HepG2 (cell line): ENCODE measurements at regions not wholly inside any gene's neighbourhood (a gene's known extent, or its start where the extent isn't known, plus 50 kb on each side); places are given as distances from the start of the nearest gene placed in this dataset.

Source experiments
- ATAC-seq: fragments of 200-7000 bp; cut with Tn5 transposase; 3 replicates; pipeline ENCODE4 v1.9.1; 2020; ENCODE audit warnings: mild to moderate bottlenecking, moderate library complexity
- BruUV-seq: library from RNA; stranded (reverse); fragments of 400-500 nt; replicated peaks from 2 replicates; lab custom pipeline; 2021; lab: Mats Ljungman, UMichigan
- CTCF ChIA-PET: fragments of 300-600 bp; formaldehyde crosslinking; extraction: SDS; loops from one replicate; lab custom pipeline; 2021; ENCODE audit warnings: low total read pairs, inconsistent platforms, low intra/inter-chr PET ratio; lab: Yijun Ruan, JAX
- POLR2A ChIA-PET: fragments of 350-600 bp; sonication (Branson Sonifier 250); formaldehyde crosslinking; loops from one replicate; lab custom pipeline; 2020; ENCODE audit warnings: antibody characterized with exemption, inconsistent platforms; lab: Yijun Ruan, JAX
- DNase-seq: peaks from one replicate; pipeline ENCODE4 v3.0.0-alpha.2; 2015; ENCODE audit warnings: low spot score
- FAIRE-seq: peaks from 3 replicates; lab custom pipeline; 2011; peaks lifted over from hg19 to GRCh38; lab: Jason Lieb, UNC
- H2AFZ ChIP-seq: one replicate; pipeline ENCODE4 v1.6.1; 2011; ENCODE audit warnings: low read length, inconsistent platforms
- H3K27ac ChIP-seq: fragments of 300-600 bp; 3 replicates; pipeline ENCODE4 v1.8.0; 2011; ENCODE audit warnings: mixed run types, mild to moderate bottlenecking, mixed read lengths, low read length, inconsistent platforms; ENCODE audit not compliant: insufficient read depth; ENCODE audit errors: extremely low read length
- H3K27me3 ChIP-seq, 2 experiments: fragments of 200-600 bp in 1 of 2; 2 replicates in 1 of 2; 3 replicates in 1 of 2; pipeline versions ENCODE4 v1.6.0 to v1.8.0; 2011; ENCODE audit warnings: low read length in 2 of 2, mild to moderate bottlenecking in 2 of 2, moderate library complexity in 2 of 2, inconsistent platforms in 1 of 2; ENCODE audit not compliant: insufficient read depth in 2 of 2, control insufficient read depth in 1 of 2
- H3K36me3 ChIP-seq, 2 experiments: fragments of 200-600 bp in 1 of 2; replicated peaks in 1 of 2; 2 replicates in 1 of 2; 3 replicates in 1 of 2; pipeline versions ENCODE4 v1.5.1 to v1.8.0; 2011; ENCODE audit warnings: low read length in 2 of 2, inconsistent platforms in 1 of 2; ENCODE audit not compliant: insufficient read depth in 2 of 2, control insufficient read depth in 1 of 2
- H3K4me1 ChIP-seq: 2 replicates; pipeline ENCODE4 v1.5.1; 2012; ENCODE audit warnings: low read length, inconsistent platforms; ENCODE audit not compliant: insufficient read depth
- H3K4me2 ChIP-seq: 2 replicates; pipeline ENCODE4 v1.6.0; 2011; ENCODE audit warnings: low read depth, low read length, inconsistent platforms
- H3K4me3 ChIP-seq, 3 experiments: fragments of 200-600 bp in 1 of 3; sonication (generic), shearing (Covaris generic) in 1 of 3; replicated peaks in 1 of 3; 2 replicates each; pipeline ENCODE4 v1.5.1; 2011 to 2016; ENCODE audit warnings: low read length in 3 of 3, inconsistent platforms in 2 of 3, low read depth in 2 of 3, mild to moderate bottlenecking in 2 of 3, control low read depth in 1 of 3, mixed read lengths in 1 of 3; ENCODE audit not compliant: insufficient read depth in 1 of 3
- H3K79me2 ChIP-seq: one replicate; pipeline ENCODE4 v1.6.1; 2011; ENCODE audit warnings: low read length, inconsistent platforms; ENCODE audit not compliant: insufficient read depth
- H3K9ac ChIP-seq: 2 replicates; pipeline ENCODE4 v1.6.0; 2011; ENCODE audit warnings: mild to moderate bottlenecking, low read depth, low read length, inconsistent platforms; ENCODE audit not compliant: insufficient read depth
- H3K9me3 ChIP-seq: 2 replicates; pipeline ENCODE4 v1.5.1; 2012; ENCODE audit warnings: mild to moderate bottlenecking, low read length
- H4K20me1 ChIP-seq: 2 replicates; pipeline ENCODE4 v1.6.0; 2011; ENCODE audit warnings: inconsistent platforms, mild to moderate bottlenecking, low read length, moderate library complexity; ENCODE audit not compliant: insufficient read depth
- MAFK ChIP-seq, 2 experiments: IDR thresholded peaks in 1 of 2; conservative IDR thresholded peaks in 1 of 2; 2 replicates each; pipeline ENCODE4 v1.6.1; 2011; ENCODE audit warnings: improper control_type of control experiment in 2 of 2, low read length in 2 of 2
- NFRKB ChIP-seq: fragments of 450-650 bp; IDR thresholded peaks from 2 replicates; pipeline ENCODE4 v1.6.1; 2017
- PRMT3 ChIP-seq: sonication (generic); formaldehyde crosslinking; IDR thresholded peaks from 2 replicates; pipeline ENCODE4 v1.8.1; 2022; ENCODE audit warnings: low read depth, mild to moderate bottlenecking, moderate library complexity, missing genetic modification reagents, borderline replicate concordance
- SKI ChIP-seq: fragments of 450-650 bp; IDR thresholded peaks from one replicate; pipeline ENCODE4 v1.6.1; 2018; ENCODE audit warnings: mild to moderate bottlenecking; ENCODE audit not compliant: partially characterized antibody
- ZNF205 ChIP-seq: IDR thresholded peaks from 2 replicates; pipeline ENCODE4 v1.6.1; 2018; ENCODE audit warnings: missing biosample characterization, missing genetic modification reagents
- ZNF24 ChIP-seq: fragments of 450-650 bp; IDR thresholded peaks from 2 replicates; pipeline ENCODE4 v1.6.1; 2017; ENCODE audit warnings: antibody characterized with exemption, mild to moderate bottlenecking
- ZNF276 ChIP-seq: sonication (generic); formaldehyde crosslinking; IDR thresholded peaks from 2 replicates; pipeline ENCODE4 v1.4.0; 2020; ENCODE audit warnings: mild to moderate bottlenecking, low read depth, missing genetic modification reagents
- in situ Hi-C: cut with HindIII; loops from 2 replicates; pipeline ENCODE4 v1.10.0; 2017; ENCODE audit warnings: low pct_unique_long_range_greater_than_20kb; ENCODE audit not compliant: extremely low pct_ligation_motif_present
- intact Hi-C: fragments of 100-400 bp; cut with micrococcal nuclease; formaldehyde crosslinking; loops from one replicate; pipeline ENCODE4 v1.10.0; 2022; ENCODE audit not compliant: unreplicated experiment

GRCh38 chr1:214216779-214217178, 64.2 kb upstream of the SMYD2 start:
- ATAC-seq (peak; percentile 25; the same call in 1 of the 3 replicates), FAIRE-seq (no peak), DNase-seq (peak; percentile 16)
- H3K4me1 ChIP-seq = peaks cover 29% of the 10 kb centered on the region
- no peaks in the 10 kb centered on the region for H3K9me3 ChIP-seq
- no peak overlapping the region for H3K9ac ChIP-seq
- TF ChIP-seq PRMT3 (CRISPR knock-in tag) = no peak
- TF ChIP-seq ZNF205 = peak; percentile 86; the same call in 1 of the 2 replicates
- TF ChIP-seq SKI = peak; percentile 35
- no peak for TF ChIP-seq NFRKB
- TF ChIP-seq MAFK (conservative IDR thresholded peaks at IDR 0.05 in 1 of 2, IDR thresholded peaks at IDR 0.05 in 1 of 2; ENCODE audit: low read length in 2 of 2) = 0 out of 4 replicates have a peak, but pooled peaks of 1 of the 2 experiments have one; percentile 6
- TF ChIP-seq ZNF24 = peak; percentile 67; the same call in 1 of the 2 replicates
- no peak for TF ChIP-seq ZNF276 (CRISPR knock-in tag)
- BruUV-seq = no TSS peak
- H3K27ac ChIP-seq = no peak overlapping the region
- H3K79me2 ChIP-seq = no peaks in the 10 kb centered on the region
- no peaks in the 10 kb centered on the region for H4K20me1 ChIP-seq
- intact Hi-C loops (loop anchor here (10.0 kb wide), 1 partner anchor 368 kb away; no protein-coding TSS in a partner anchor), in situ Hi-C loops (loop anchor here (5.0 to 10.0 kb wide), 2 partner anchors 116 to 368 kb away; no protein-coding TSS in a partner anchor)
- ChIA-PET CTCF (no interaction called here), POLR2A (no interaction called here)
- H3K4me3 ChIP-seq = no peak overlapping the region
- H3K27me3 ChIP-seq = 0 out of 5 replicates have a peak, but pooled peaks cover 0 to 4% of the 10 kb centered on the region in 2 experiments
- H3K36me3 ChIP-seq = no peaks in the 10 kb centered on the region
- no peak overlapping the region for H2AFZ ChIP-seq
- H3K4me2 ChIP-seq = no peak overlapping the region
